CD4-positive, alpha-beta T cell treated with Interleukin-12 subunit alpha and Interleukin-12 subunit beta, for 1 hour (primary cell): ENCODE measurements at regions not wholly inside any gene's neighbourhood (a gene's known extent, or its start where the extent isn't known, plus 50 kb on each side); places are given as distances from the start of the nearest gene placed in this dataset.

ENCODE experiments used
- DNase-seq: peaks from one replicate; pipeline ENCODE4 v3.0.0-alpha.2; 2020

DNA sequence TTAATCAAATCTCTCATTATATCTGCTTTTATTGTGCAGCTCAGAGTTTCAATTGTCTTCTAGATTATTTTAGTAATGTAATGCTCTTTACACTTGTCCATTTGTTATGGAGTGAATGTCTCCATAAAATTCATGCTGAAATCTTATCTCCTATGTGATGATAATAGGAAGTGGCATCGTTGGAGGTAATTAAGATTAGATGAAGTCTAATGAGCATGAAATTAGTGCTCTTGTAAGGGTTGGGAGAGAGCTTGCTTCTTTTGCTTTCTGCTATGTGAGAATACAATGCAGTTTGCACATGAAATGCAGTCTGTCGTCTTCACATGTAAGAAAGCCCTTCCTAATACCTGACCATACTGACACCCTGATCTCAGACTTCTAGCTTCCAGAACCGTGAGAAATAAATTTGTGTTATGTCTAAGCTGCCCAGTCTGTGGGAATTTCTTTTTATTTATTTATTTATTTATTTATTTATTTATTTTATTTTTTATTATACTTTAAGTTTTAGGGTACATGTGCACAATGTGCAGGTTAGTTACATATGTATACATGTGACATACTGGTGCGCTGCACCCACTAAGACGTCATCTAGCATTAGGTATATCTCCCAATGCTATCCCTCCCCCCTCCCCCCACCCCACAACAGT is 1399.2 kb upstream of the CDH6 start:
- DNase-seq = no peak

DNA sequence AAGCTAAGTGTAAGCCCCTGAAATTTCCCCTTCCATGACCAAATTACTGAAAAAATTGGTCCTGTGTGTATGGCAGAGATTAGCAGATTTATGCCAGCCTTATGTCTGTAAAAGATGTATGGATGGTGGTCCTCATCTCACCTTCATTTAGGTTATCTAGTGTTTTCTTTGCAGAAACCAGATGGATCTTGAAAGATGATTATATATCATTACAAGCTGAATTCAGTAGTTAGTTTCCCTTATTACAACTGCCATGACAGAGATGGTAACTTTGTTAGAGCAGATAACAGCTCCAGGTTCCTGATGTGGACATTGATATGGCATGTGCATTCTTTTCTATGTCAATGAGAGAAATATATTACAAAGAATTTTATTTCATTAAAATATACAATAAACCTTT is 1403.2 kb upstream of the CDH6 start:
- DNase-seq = no peak

DNA sequence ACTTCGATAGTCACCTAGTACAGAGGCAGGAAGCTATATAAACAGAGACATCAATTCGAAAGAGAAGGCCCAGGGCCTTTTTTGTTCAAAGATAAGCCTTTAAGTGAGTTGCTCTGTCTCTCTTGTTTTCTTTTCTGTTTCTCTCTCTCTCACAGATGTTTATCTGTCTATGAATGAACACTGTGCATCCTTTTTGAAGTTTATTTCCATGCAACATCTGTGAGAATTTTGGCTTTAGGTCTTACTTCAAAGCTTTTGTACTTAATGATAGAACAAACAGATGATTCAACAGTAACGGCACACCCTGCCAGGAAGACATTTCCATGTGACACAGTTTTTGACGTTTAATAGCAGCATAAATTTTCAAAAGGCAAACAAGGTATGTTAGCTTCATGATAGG is 1413.1 kb upstream of the CDH6 start:
- no peak for DNase-seq

DNA sequence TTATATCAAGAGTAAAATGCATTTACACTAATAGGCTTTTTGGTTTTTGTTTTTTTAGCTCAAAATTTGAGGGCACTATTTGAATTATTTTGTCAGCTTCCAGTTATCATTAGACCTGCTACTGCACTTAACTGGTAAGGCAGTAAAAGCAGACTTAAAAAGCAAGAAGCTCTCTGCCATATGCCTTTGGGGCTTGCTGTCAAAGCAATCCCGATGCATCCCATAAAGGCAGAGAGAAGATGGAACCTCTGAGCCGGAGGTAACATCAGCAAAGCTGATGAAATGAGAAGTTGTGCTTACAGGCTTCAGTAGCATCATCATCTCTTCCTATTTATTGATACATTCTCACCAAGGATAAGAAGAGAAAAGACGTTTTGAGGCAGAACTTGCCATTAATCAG is 1414.3 kb upstream of the CDH6 start:
- no peak for DNase-seq

DNA sequence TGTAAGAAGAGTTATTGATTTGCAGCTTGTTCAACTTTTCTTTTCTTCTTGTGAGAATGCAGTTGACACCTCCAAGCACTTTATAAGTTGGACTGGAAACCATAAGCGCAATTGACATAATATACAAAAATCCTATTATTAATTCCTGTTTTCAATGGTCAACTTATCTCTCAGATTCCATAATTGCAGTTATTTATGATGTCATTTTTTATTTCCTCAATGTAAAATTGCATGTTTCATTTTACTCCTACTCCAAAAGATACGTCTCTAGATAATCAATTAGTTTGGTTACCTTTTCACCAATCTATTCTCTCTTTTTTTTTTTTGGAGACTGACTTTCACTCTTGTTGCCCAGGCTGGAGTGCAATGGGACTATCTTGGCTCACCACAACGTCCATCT is 1416.1 kb upstream of the CDH6 start:
- no peak for DNase-seq

DNA sequence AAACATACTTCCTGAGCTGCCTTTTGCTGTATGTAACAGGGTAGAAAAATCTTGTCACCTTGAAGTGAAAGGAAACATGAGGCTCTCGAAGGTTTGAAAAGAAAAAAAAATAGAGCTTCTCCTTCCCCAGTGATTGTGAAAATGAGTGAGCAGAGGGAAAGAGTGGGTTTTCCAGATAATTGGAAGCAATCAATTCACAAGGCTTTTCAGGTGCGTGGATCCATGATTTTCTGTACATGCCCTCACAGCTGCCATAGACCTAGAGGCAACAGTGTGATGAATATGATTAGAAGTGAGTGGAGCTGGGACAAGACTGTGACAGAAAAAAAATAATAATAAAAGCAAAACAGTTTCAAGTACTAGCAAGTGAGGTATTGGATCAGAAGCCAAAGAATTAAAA is 1422.5 kb upstream of the CDH6 start:
- DNase-seq = no peak

DNA sequence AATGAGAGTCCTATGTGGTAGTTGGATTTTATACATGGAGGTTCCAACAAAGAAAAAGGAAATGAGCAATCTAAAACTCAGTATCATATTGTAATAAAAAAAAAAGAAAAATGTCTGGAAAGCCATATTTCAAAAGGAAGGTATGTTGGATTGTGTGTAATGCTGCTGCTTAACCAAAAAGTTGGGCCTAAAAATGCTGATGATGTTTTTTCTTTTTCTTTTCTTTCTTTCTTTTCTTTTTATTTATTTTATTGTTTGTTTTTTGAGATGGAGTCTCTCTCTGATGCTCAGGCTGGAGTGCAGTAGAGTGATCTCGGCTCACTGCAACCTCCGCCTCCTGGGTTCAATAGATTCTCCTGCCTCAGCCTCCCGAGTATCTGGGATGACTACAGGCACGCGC is 1424.0 kb upstream of the CDH6 start:
- DNase-seq = no peak

DNA sequence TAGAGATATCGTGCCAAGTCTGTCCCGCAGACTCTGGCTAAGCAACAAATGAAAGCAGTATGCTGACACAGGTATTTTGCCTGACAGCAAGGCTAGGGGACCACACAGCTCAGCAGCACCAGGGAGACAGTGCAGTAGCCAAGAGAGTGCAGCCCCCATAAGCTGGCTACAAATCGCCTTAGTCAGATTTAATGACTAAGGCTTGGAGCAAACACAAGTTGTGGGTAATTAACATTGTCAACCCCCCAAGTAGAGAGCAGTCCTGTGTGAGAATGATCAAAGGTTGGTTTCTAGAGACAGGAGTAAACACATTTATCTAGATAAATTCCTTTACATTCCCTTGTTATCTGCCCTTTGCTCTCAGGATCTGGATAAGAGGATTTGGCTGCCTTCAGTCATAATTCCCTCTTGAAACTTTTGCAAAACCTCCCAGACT is 1434.5 kb upstream of the CDH6 start:
- DNase-seq = no peak

DNA sequence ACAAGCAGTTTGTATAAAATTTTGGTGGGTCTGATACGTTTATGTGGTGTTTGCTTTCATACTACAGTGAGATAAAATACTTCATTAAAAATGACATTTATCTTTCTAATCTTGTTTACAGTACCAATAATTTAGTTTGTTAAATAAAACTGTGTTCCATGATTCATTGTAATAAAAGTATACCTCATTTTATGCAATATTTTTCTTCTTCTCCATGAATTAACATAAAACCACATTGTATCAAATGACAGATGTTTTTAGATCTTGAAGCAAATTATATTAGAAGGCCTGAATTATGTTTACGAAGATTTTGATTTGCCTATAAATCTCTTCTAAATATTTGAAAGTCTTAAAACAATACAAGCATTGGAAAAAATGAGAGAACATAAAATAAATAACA is 1443.0 kb upstream of the CDH6 start:
- no peak for DNase-seq

DNA sequence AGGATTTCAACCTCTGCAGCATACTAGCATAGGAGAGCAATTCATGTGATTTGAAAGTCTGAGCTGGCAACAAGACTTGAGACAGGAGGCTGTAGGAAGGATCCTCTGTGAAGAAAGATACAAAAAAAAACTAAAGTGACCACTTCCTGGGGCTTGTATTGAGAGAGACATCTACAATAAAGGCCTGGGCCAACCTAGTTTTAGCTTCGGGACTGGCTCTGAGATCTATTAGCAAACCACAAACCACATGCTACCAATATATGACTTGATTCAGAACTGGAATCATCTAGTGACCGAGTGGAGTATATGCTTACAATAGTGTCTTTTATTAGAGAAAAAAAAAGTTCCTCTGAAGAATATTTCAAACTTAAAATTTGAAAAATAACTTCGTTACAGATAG is 1448.9 kb upstream of the CDH6 start:
- DNase-seq = no peak

DNA sequence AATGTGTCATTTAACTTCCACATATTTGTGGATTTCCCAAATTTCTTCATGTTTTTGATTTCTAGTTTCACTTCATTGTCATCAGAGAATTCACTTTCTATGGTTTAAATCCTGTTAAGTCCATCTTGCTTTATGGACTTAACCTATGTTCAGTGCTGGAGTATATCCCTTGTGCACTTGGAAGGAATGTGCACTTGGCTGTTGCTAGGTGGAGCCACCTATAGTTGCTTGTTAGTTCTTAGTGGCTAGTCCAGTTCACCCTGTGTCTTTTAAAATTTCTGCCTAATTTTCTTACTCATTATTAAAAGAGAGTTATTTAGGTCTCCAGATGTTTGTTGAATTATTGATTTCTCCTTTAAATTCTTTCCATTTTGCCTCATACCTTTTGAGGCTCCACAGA is 1472.5 kb upstream of the CDH6 start:
- no peak for DNase-seq

DNA sequence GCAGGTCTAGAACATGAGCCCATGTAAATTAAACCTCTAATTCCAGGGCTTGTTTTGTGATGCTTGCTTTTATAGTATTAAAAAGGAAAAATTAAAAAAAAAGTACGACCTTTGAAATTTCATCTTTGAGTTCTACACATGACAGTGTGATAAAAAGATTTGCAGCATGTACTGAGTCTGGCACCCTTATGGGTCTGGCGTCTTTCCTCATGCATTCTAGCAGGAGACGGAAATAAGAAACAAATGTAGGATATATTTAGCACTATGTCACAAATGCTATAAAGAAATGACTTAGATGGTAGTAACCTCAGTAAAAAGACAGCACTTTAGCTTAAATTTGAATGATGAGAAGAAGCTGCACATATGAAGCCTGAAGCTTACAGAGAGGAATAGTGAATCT is 1474.3 kb upstream of the CDH6 start:
- DNase-seq = no peak

DNA sequence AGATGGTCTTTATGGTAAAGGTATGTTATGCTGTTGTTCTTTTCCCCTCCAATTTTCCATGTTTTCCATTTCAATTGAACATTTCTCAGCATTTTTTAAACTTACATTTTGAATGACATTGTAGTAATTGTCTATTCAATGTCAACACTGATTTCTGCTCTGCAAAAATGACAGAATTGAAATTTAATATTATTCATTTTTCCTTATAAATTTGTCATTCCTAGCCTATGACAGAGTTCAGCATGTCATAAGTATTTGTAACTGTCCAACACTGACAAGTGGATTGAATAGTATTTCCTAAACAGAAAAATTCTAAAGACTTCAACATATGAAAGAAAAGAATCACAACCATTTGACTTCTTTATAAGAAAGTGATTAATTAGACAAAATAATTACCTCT is 1478.3 kb upstream of the CDH6 start:
- DNase-seq = no peak

DNA sequence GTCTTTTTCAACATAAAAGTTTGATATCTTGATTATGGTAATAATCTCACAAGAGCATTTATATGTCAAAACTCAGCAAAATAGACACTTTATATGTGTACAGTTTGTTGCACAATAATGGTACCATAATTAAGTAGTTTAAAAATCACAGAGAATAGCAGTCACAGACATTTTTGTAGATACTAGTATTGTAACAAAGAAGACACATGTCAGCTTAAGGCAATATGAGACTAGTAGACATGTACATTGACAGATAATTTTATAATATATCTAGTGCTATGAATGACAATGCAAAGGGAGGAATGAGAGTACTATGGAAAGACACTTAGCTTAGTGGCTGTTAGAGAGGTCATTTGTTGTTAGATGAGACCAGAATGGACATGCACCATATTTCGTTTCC is 1490.6 kb upstream of the CDH6 start:
- no peak for DNase-seq

DNA sequence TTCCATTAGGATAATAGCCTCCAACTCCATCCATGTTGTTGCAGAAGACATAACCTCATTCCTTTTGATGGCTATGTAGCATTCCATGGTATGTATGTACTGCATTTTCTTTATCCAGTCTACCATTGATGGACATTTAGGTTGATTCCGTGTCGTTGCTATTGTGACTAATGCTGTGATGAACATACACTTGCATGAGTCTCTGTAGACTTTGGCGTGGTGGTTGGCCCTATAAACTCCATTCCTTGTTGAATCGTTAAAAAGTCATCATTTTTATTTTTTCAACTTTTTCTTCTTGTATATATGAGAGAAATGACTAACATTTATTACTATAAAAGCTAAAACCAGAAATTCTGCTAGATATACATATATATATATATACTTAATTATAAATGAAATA is 1491.9 kb upstream of the CDH6 start:
- DNase-seq = no peak

DNA sequence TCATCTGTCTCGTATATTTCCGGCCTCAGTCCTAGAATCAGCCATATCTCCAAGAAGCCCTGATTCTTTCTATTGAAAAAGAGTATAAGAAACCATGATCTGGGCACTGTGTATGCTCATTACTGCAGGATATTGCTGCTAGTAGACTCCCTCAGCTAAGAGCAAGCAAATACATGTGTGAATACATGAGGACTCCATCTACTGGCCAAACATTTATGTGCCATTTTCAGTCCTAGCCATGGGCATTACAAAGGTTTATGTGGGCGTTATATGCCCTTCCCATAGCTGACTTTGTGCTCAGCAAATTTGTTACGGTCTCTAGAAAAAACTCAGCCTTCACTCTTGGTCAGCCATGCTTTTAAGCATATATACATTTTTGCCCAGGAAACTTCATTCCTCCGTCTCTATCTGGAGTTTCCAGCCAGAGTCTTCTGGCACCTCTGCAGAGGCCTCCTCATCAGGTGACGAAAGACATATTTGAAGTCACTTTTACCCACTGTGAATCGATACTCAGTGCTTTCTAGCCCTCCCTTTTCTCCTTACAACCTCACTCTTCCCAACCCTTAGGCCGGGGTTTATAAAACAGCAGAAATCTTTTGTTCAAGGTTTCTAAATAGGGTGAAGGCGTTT is 1495.6 kb upstream of the CDH6 start:
- no peak for DNase-seq

DNA sequence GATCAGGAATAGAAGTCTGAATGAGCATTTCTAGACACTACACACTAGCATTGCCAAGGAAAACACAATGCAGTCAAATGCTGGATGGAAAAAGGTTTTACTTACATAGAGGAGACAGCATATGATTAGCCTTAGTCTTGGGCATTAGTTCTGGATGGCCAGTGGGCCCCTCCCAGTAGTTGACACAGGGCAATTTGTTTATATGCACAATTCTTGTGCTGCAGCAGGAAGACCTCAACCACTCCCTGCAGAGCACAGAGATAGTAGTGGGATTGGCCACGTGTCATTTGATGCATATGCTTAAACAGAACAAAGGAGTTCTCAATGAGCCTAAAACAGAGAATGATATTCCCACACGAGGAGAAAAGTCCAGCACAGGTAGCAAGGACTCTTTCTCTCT is 1496.2 kb upstream of the CDH6 start:
- no peak for DNase-seq

DNA sequence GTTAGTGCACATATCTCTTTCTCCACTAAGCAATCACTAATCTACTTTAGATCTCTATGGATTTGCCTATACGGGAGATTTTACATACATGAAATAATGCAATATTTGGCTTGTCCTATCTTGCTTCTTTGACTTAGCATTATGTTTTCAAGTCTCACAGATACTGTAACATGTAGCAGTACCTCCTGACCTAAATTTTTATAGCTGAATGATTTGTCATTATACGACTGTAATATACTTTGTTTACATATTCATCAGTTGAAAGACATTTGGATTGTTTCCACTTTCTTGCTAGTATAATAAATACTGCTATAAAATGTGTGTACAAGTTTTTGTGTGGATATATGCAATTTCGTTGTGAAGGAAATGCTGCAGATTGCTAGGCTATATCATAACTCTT is 1520.8 kb upstream of the CDH6 start:
- no peak for DNase-seq

DNA sequence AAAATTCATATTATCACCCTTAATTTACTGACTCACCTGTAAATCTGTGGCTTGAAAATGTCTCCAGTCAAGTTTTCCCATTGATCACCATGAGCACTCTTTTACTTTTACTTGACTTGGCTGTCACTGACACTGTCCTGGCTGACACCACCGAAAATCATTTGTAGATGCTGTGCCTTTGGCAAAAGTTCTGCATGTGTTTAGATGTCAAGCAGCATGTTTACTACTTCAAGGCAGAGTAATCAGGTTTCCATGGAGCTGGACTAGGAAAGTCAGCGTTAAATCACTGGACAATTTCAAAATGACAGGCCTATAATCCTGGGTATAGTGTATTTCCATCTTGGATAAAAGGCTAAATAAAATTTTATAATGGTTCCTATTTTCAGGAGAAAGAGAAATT is 1530.6 kb upstream of the CDH6 start:
- no peak for DNase-seq

DNA sequence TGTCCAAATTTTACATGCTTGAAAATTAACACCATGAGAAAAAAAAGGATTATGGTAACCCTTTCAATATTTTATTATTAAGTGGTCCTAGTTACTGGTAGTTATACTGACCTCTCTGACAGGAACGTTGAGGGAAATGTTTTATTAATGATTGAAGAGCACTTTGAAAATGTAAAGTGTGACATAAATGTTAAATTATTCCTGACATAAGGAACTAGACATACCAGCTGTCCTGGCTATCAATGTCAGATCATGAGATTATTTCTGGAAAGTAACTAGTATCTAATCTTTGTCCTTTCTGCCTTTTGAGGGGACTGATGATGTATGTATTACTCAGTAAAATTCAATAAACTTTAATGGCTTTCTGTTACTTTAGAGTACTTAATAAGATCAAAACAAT is 1538.5 kb upstream of the CDH6 start:
- no peak for DNase-seq

DNA sequence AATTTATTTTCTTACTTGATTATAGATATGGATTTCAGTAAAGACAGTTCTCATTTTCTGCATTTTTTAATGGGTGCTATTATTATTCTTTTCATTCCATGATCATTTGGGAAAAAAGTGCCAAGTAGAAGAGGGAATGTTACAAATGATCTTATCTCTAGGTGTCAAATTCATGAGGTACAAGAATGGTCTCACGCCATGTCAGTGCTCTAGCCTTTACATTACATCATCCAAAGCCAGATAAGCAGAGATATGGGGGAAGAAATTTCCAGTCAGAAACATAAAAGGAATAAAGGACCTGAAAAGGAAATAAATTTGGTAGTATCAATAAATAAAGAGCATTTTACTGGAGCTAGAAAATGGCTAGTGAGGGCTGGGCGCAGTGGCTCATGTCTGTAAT is 1544.2 kb upstream of the CDH6 start:
- no peak for DNase-seq

DNA sequence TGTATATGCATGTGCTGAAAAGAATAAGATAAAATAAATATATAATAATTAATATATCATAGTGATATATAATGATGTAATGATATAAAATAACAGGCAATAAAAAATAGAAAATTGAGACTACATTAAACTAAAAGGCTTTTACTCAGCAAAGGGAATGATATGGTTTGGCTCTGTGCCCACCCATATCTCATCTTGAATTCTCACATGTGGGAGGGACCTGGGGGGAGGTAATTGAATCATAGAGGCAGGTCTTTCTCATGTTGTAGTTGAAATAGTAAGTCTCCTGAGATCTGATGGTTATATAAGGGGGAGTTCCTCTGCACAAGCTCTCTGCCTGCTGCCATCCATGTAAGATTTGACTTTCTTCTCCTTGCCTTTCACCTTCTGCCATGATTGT is 1550.9 kb upstream of the CDH6 start:
- no peak for DNase-seq

DNA sequence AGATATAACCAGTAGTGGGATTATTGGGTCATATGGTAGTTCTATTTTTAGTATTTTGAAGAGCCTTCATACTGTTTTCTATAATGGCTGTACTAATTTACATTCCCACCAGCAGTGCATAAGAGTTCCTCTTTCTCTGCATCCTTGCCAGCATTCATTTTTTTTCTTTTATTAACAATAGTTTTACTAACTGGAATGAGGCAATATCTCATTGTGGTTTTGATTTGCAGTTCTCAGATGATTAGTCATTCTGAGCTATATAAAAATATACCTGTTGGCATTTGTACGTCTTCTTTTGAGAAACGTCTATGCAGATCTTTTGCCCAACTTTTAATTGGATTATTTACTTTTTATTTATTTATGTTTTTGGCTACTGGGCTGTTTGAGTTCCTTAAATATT is 1579.3 kb upstream of the CDH6 start:
- no peak for DNase-seq

DNA sequence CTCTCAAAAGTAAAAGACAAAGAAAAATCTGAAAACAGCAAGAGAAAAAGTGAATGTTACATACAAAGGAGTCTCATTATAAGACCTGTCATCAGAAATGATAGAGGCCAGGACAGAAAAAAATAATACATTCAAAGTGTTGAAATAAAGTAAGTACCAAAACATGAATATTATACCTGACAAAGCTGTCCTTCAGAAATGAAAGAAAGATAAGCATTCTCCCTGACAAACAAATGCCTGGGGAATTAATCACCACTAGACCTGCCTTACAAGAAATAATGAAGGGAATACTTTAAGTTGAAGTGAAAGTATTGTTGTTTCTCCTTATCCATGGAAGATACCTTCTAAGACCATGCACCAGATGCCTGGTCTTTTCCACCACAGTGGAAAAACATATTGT is 1605.2 kb upstream of the CDH6 start:
- DNase-seq = no peak

DNA sequence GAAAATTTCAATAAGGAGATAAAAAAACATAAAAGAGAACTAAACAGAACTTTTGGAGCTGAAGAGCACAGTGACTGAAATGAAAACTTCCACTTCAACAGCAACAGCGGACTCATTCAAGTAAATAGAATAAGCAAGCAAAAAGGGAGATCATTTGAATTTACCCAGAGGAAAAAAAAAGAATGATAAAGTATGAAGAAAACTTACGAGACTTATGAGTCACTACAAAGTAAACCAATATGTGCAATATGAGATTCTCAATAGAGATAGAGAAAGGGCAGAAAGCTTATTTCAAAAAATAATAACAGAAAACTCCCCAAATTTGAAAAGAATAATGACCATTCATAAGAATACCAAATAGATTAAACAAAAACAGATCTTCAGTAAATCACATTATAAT is 1605.7 kb upstream of the CDH6 start:
- DNase-seq = no peak
